A673 (cell line): ENCODE measurements at regions not wholly inside any gene's neighbourhood (a gene's known extent, or its start where the extent isn't known, plus 50 kb on each side); places are given as distances from the start of the nearest gene placed in this dataset.

Experiments
- BruUV-seq: library from RNA; stranded (reverse); fragments of 400-500 nt; replicated peaks from 2 replicates; lab custom pipeline; 2021; lab: Mats Ljungman, UMichigan
- CTCF ChIA-PET: fragments of 300-600 bp; sonication (Branson Sonifier 250); formaldehyde crosslinking; loops from one replicate; lab custom pipeline; 2022; ENCODE audit warnings: antibody characterized with exemption; lab: Charles Lee
- POLR2A ChIA-PET: fragments of 300-600 bp; sonication (Branson Sonifier 250); formaldehyde crosslinking; loops from one replicate; lab custom pipeline; 2022; ENCODE audit warnings: antibody characterized with exemption; ENCODE audit not compliant: low non-redundant PET; lab: Charles Lee
- DNase-seq: peaks from one replicate; pipeline ENCODE4 v3.0.0-alpha.2; 2015; ENCODE audit warnings: low spot score
- H3K27ac ChIP-seq: fragments of 200-600 bp; sonication (generic); 2 replicates; pipeline ENCODE4 v1.5.1; 2016; ENCODE audit warnings: mixed run types, low read depth, mild to moderate bottlenecking, mixed read lengths, antibody characterized with exemption, low read length; ENCODE audit not compliant: poor library complexity, severe bottlenecking
- H3K27me3 ChIP-seq: fragments of 200-600 bp; sonication (generic); replicated peaks from 2 replicates; pipeline ENCODE4 v1.6.1; 2017; ENCODE audit warnings: mixed run types, low read depth, mild to moderate bottlenecking, mixed read lengths, antibody characterized with exemption, low read length; ENCODE audit not compliant: insufficient read depth, poor library complexity
- H3K36me3 ChIP-seq: fragments of 200-600 bp; sonication (generic); 2 replicates; pipeline ENCODE4 v1.6.1; 2016; ENCODE audit warnings: mixed run types, mild to moderate bottlenecking, mixed read lengths, antibody characterized with exemption, low read length; ENCODE audit not compliant: insufficient read depth, poor library complexity, severe bottlenecking
- H3K4me1 ChIP-seq: fragments of 200-600 bp; sonication (generic); 2 replicates; pipeline ENCODE4 v1.6.1; 2017; ENCODE audit warnings: mixed run types, mild to moderate bottlenecking, mixed read lengths, antibody characterized with exemption, low read length; ENCODE audit not compliant: insufficient read depth, poor library complexity, severe bottlenecking
- H3K4me3 ChIP-seq: fragments of 200-600 bp; sonication (generic); 2 replicates; pipeline ENCODE4 v1.5.1; 2016; ENCODE audit warnings: low read depth, mixed run types, mild to moderate bottlenecking, mixed read lengths, low read length; ENCODE audit not compliant: poor library complexity, severe bottlenecking
- H3K9me3 ChIP-seq: fragments of 200-600 bp; sonication (generic); 2 replicates; pipeline ENCODE4 v1.6.1; 2016; ENCODE audit warnings: mixed run types, low read depth, mild to moderate bottlenecking, mixed read lengths, antibody characterized with exemption, low read length; ENCODE audit not compliant: poor library complexity, severe bottlenecking
- EZH2 ChIP-seq: fragments of 200-600 bp; sonication (generic); IDR thresholded peaks from 2 replicates; pipeline ENCODE4 v1.6.1; 2017; ENCODE audit warnings: borderline replicate concordance, low read depth, mild to moderate bottlenecking, mixed read lengths, antibody characterized with exemption, low read length; ENCODE audit not compliant: poor library complexity, severe bottlenecking
- intact Hi-C: fragments of 100-400 bp; cut with micrococcal nuclease; formaldehyde crosslinking; loops from one replicate; pipeline ENCODE4 v1.10.0; 2022; ENCODE audit not compliant: unreplicated experiment
- TF ChIP-seq, protein P1 (sequence below): fragments of 300-800, 200-600 bp; sonication (generic); conservative IDR thresholded peaks from 2 replicates; pipeline ENCODE4 v1.5.1; 2017; ENCODE audit warnings: low read depth, mild to moderate bottlenecking, antibody characterized with exemption, low read length, moderate library complexity, mixed read lengths

DNA sequence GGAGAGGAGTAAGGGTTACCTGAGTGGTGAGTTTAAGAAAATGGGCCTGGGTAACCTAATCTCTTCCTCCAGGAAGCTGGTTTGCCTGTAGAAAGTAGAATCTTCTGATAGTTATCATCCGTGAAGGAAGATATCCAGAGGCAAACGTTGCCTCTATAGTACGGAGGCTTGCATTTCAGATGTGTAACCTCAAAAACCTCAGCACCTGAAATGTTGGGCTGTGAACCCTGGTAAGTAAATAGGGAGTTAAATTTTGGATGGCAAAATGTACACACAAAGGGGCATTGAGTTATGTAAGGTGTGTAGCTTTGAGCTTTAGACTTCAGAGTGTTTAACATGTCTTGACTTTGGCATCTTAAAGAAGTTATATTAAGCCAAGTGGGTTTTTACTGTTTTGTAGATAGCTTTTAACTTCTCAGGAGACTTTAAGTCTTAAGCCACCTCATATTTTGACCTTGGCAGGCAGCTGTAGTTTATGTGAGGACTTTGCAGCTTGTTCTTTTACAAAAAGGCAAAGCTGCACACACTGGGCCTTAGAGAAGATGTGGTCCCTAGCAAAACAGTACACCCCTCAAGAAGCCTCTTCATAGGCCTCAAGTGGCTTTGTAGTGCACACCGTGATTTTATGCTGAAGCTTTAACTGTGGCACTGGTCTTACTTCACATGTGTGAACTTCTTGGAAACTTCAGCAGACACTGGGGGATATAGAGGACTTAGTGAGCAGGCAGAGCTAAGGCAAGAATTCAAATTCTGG, 83.4 kb downstream of the SNRPE start:
- Histone ChIP-seq H3K36me3 (no peaks in the 10 kb centered on the region), H3K27ac (no peak overlapping the region), H3K27me3 (no peaks in the 10 kb centered on the region), H3K4me3 (no peak overlapping the region), H3K9me3 (no peaks in the 10 kb centered on the region), H3K4me1 (no peaks in the 10 kb centered on the region)
- no TSS peak for BruUV-seq
- POLR2A ChIA-PET, result no interaction called here
- no peak for DNase-seq
- intact Hi-C loops, result no loop called here
- no peak for TF ChIP-seq EZH2
- TF ChIP-seq, protein P1, sequence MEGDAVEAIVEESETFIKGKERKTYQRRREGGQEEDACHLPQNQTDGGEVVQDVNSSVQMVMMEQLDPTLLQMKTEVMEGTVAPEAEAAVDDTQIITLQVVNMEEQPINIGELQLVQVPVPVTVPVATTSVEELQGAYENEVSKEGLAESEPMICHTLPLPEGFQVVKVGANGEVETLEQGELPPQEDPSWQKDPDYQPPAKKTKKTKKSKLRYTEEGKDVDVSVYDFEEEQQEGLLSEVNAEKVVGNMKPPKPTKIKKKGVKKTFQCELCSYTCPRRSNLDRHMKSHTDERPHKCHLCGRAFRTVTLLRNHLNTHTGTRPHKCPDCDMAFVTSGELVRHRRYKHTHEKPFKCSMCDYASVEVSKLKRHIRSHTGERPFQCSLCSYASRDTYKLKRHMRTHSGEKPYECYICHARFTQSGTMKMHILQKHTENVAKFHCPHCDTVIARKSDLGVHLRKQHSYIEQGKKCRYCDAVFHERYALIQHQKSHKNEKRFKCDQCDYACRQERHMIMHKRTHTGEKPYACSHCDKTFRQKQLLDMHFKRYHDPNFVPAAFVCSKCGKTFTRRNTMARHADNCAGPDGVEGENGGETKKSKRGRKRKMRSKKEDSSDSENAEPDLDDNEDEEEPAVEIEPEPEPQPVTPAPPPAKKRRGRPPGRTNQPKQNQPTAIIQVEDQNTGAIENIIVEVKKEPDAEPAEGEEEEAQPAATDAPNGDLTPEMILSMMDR, result no peak
- CTCF ChIA-PET, result no interaction called here

- ChIA-PET CTCF (no interaction called here), POLR2A (no interaction called here)
- no peak for DNase-seq
- Histone ChIP-seq H3K4me3 (no peak overlapping the region), H3K4me1 (no peaks in the 10 kb centered on the region), H3K9me3 (no peaks in the 10 kb centered on the region), H3K27ac (no peak overlapping the region), H3K27me3 (no peaks in the 10 kb centered on the region), H3K36me3 (no peaks in the 10 kb centered on the region)
- TF ChIP-seq, protein P1, result no peak
- no peak for TF ChIP-seq EZH2
- intact Hi-C loops, result no loop called here
- BruUV-seq, result no TSS peak
These were observed 92.9 kb downstream of the SNRPE start for GRCh38 chr1:203954293-203954692.

GRCh38 chr1:203954788-203955552, 93.6 kb downstream of the SNRPE start:
- no peaks in the 10 kb centered on the region for H3K4me1 ChIP-seq
- BruUV-seq, result no TSS peak

More at GRCh38 chr1:203954788-203955552, 93.6 kb downstream of the SNRPE start:
- H3K9me3 ChIP-seq, result no peaks in the 10 kb centered on the region
- ChIA-PET POLR2A (no interaction called here), CTCF (no interaction called here)
- H3K4me3 ChIP-seq, result no peak overlapping the region
- no peaks in the 10 kb centered on the region for H3K27me3 ChIP-seq
- no peak for DNase-seq
- no peaks in the 10 kb centered on the region for H3K36me3 ChIP-seq
- no peak overlapping the region for H3K27ac ChIP-seq
- intact Hi-C loops, result no loop called here
- no peak for TF ChIP-seq EZH2
- TF ChIP-seq, protein P1, result no peak
